ENCODE measurements at regions not wholly inside any gene's neighbourhood (a gene's known extent, or its start where the extent isn't known, plus 50 kb on each side); places are given as distances from the start of the nearest gene placed in this dataset.

GRCh38 chr20:9015984-9016324 lies 52.9 kb upstream of the PLCB4 start:
- TF ChIP-seq TEAD4 (CRISPR knock-in tag; IDR thresholded peaks at IDR 0.05) (peak; percentile 30; the same call in 1 of the 2 replicates), CTCF (IDR thresholded peaks at IDR 0.05) (no peak), ATF2 (CRISPR knock-in tag; IDR thresholded peaks at IDR 0.05; ENCODE audit: borderline replicate concordance, low read depth) (no peak), FOXJ3 (CRISPR knock-in tag; IDR thresholded peaks at IDR 0.05; ENCODE audit: borderline replicate concordance) (no peak), MAX (CRISPR knock-in tag; IDR thresholded peaks at IDR 0.05) (no peak)

Data from WTC11 (cell line).